A673 (cell line): ENCODE measurements at regions not wholly inside any gene's neighbourhood (a gene's known extent, or its start where the extent isn't known, plus 50 kb on each side); places are given as distances from the start of the nearest gene placed in this dataset.

ENCODE experiments used
- BruUV-seq: library from RNA; stranded (reverse); fragments of 400-500 nt; replicated peaks from 2 replicates; lab custom pipeline; 2021; lab: Mats Ljungman, UMichigan
- CTCF ChIA-PET: fragments of 300-600 bp; sonication (Branson Sonifier 250); formaldehyde crosslinking; loops from one replicate; lab custom pipeline; 2022; ENCODE audit warnings: antibody characterized with exemption; lab: Charles Lee
- POLR2A ChIA-PET: fragments of 300-600 bp; sonication (Branson Sonifier 250); formaldehyde crosslinking; loops from one replicate; lab custom pipeline; 2022; ENCODE audit warnings: antibody characterized with exemption; ENCODE audit not compliant: low non-redundant PET; lab: Charles Lee
- DNase-seq: peaks from one replicate; pipeline ENCODE4 v3.0.0-alpha.2; 2015; ENCODE audit warnings: low spot score
- H3K27ac ChIP-seq: fragments of 200-600 bp; sonication (generic); 2 replicates; pipeline ENCODE4 v1.5.1; 2016; ENCODE audit warnings: mixed run types, low read depth, mild to moderate bottlenecking, mixed read lengths, antibody characterized with exemption, low read length; ENCODE audit not compliant: poor library complexity, severe bottlenecking
- H3K27me3 ChIP-seq: fragments of 200-600 bp; sonication (generic); replicated peaks from 2 replicates; pipeline ENCODE4 v1.6.1; 2017; ENCODE audit warnings: mixed run types, low read depth, mild to moderate bottlenecking, mixed read lengths, antibody characterized with exemption, low read length; ENCODE audit not compliant: insufficient read depth, poor library complexity
- H3K36me3 ChIP-seq: fragments of 200-600 bp; sonication (generic); 2 replicates; pipeline ENCODE4 v1.6.1; 2016; ENCODE audit warnings: mixed run types, mild to moderate bottlenecking, mixed read lengths, antibody characterized with exemption, low read length; ENCODE audit not compliant: insufficient read depth, poor library complexity, severe bottlenecking
- H3K4me1 ChIP-seq: fragments of 200-600 bp; sonication (generic); 2 replicates; pipeline ENCODE4 v1.6.1; 2017; ENCODE audit warnings: mixed run types, mild to moderate bottlenecking, mixed read lengths, antibody characterized with exemption, low read length; ENCODE audit not compliant: insufficient read depth, poor library complexity, severe bottlenecking
- H3K4me3 ChIP-seq: fragments of 200-600 bp; sonication (generic); 2 replicates; pipeline ENCODE4 v1.5.1; 2016; ENCODE audit warnings: low read depth, mixed run types, mild to moderate bottlenecking, mixed read lengths, low read length; ENCODE audit not compliant: poor library complexity, severe bottlenecking
- H3K9me3 ChIP-seq: fragments of 200-600 bp; sonication (generic); 2 replicates; pipeline ENCODE4 v1.6.1; 2016; ENCODE audit warnings: mixed run types, low read depth, mild to moderate bottlenecking, mixed read lengths, antibody characterized with exemption, low read length; ENCODE audit not compliant: poor library complexity, severe bottlenecking
- CTCF ChIP-seq: fragments of 300-800, 200-600 bp; sonication (generic); conservative IDR thresholded peaks from 2 replicates; pipeline ENCODE4 v1.5.1; 2017; ENCODE audit warnings: low read depth, mild to moderate bottlenecking, antibody characterized with exemption, low read length, moderate library complexity, mixed read lengths
- EZH2 ChIP-seq: fragments of 200-600 bp; sonication (generic); IDR thresholded peaks from 2 replicates; pipeline ENCODE4 v1.6.1; 2017; ENCODE audit warnings: borderline replicate concordance, low read depth, mild to moderate bottlenecking, mixed read lengths, antibody characterized with exemption, low read length; ENCODE audit not compliant: poor library complexity, severe bottlenecking
- intact Hi-C: fragments of 100-400 bp; cut with micrococcal nuclease; formaldehyde crosslinking; loops from one replicate; pipeline ENCODE4 v1.10.0; 2022; ENCODE audit not compliant: unreplicated experiment

- no TSS peak for BruUV-seq
- H3K4me3 ChIP-seq, result no peak overlapping the region
- no peaks in the 10 kb centered on the region for H3K36me3 ChIP-seq
- POLR2A ChIA-PET, result no interaction called here
- no peaks in the 10 kb centered on the region for H3K9me3 ChIP-seq
- peaks cover 34% of the 10 kb centered on the region for H3K27me3 ChIP-seq
- H3K27ac ChIP-seq, result no peak overlapping the region
- intact Hi-C loops, result no loop called here
- no peaks in the 10 kb centered on the region for H3K4me1 ChIP-seq
- no peak for TF ChIP-seq EZH2
- no peak for TF ChIP-seq CTCF
- CTCF ChIA-PET, result no interaction called here
- DNase-seq, result no peak
These were observed 769.7 kb upstream of the GRM7 start for GRCh38 chr3:6091262-6091661.

- H3K36me3 ChIP-seq, result no peaks in the 10 kb centered on the region
- peaks cover 22% of the 10 kb centered on the region for H3K27me3 ChIP-seq
- no peak for DNase-seq
- BruUV-seq, result no TSS peak
- no peaks in the 10 kb centered on the region for H3K4me1 ChIP-seq
- TF ChIP-seq EZH2, result no peak
- TF ChIP-seq CTCF, result no peak
- no peak overlapping the region for H3K27ac ChIP-seq
- ChIA-PET CTCF (no interaction called here), POLR2A (no interaction called here)
- intact Hi-C loops, result no loop called here
- H3K4me3 ChIP-seq, result no peak overlapping the region
- H3K9me3 ChIP-seq, result no peaks in the 10 kb centered on the region
These were observed 765.9 kb upstream of the GRM7 start for GRCh38 chr3:6095006-6095405.

- H3K27me3 ChIP-seq, result peaks cover 13% of the 10 kb centered on the region
- CTCF ChIA-PET, result no interaction called here
- POLR2A ChIA-PET, result no interaction called here
- no peaks in the 10 kb centered on the region for H3K9me3 ChIP-seq
- H3K36me3 ChIP-seq, result no peaks in the 10 kb centered on the region
- no peaks in the 10 kb centered on the region for H3K4me1 ChIP-seq
- no TSS peak for BruUV-seq
- intact Hi-C loops, result no loop called here
- no peak overlapping the region for H3K4me3 ChIP-seq
- DNase-seq, result no peak
- H3K27ac ChIP-seq, result no peak overlapping the region
- TF ChIP-seq EZH2 (no peak), CTCF (no peak)
These were observed 763.9 kb upstream of the GRM7 start for GRCh38 chr3:6097021-6097420.
